ENCODE measurements at regions not wholly inside any gene's neighbourhood (a gene's known extent, or its start where the extent isn't known, plus 50 kb on each side); places are given as distances from the start of the nearest gene placed in this dataset.

DNA sequence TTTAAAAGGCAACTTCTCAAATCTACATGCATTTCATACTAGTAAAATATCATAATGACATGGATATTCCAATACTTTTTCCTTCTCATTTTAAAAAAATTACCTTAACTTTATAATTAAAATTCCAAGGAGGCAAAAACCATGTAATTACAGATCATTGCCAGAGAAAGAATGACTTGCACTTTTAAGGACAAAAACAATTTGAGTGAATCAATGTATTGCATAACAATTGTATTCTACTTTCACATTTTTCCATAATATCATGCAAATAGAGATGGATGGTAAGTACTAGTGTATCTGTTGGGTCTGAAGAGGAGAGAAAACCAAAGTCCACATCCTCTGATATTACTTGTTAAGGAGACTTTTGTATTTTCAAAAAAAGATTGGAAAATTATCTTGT, 89.5 kb upstream of the NCK2 start:
- DNase-seq (ENCODE audit: low read depth), result no peak
- no peak for TF ChIP-seq MAX (IDR thresholded peaks at IDR 0.05; ENCODE audit: low read depth, low read length)
- TF ChIP-seq MYC (IDR thresholded peaks at IDR 0.05; ENCODE audit: low read depth, low read length), result no peak
- TF ChIP-seq POLR2A (IDR thresholded peaks at IDR 0.05; ENCODE audit: extremely low read depth, insufficient read length), result no peak
- no peak overlapping the region for H3K4me3 ChIP-seq (ENCODE audit: low read depth, low read length)

GRCh38 chr2:105654474-105655004, 90.2 kb upstream of the NCK2 start:
- DNase-seq (ENCODE audit: low read depth), result no peak
- no peak for TF ChIP-seq POLR2A (IDR thresholded peaks at IDR 0.05; ENCODE audit: extremely low read depth, insufficient read length)
- TF ChIP-seq MYC (IDR thresholded peaks at IDR 0.05; ENCODE audit: low read depth, low read length), result no peak
- no peak for TF ChIP-seq CTCF (IDR thresholded peaks at IDR 0.05; ENCODE audit: low read depth, low read length)
- TF ChIP-seq MAX (IDR thresholded peaks at IDR 0.05; ENCODE audit: low read depth, low read length), result no peak
- H3K4me3 ChIP-seq (ENCODE audit: low read depth, low read length), result no peak overlapping the region

GRCh38 chr2:105653302-105653701, 91.4 kb upstream of the NCK2 start:
- TF ChIP-seq MAX (IDR thresholded peaks at IDR 0.05; ENCODE audit: low read depth, low read length) (no peak), CTCF (IDR thresholded peaks at IDR 0.05; ENCODE audit: low read depth, low read length) (no peak), POLR2A (IDR thresholded peaks at IDR 0.05; ENCODE audit: extremely low read depth, insufficient read length) (no peak), MYC (IDR thresholded peaks at IDR 0.05; ENCODE audit: low read depth, low read length) (no peak)
- DNase-seq (ENCODE audit: low read depth), result no peak
- H3K4me3 ChIP-seq (ENCODE audit: low read depth, low read length), result no peak overlapping the region

DNA sequence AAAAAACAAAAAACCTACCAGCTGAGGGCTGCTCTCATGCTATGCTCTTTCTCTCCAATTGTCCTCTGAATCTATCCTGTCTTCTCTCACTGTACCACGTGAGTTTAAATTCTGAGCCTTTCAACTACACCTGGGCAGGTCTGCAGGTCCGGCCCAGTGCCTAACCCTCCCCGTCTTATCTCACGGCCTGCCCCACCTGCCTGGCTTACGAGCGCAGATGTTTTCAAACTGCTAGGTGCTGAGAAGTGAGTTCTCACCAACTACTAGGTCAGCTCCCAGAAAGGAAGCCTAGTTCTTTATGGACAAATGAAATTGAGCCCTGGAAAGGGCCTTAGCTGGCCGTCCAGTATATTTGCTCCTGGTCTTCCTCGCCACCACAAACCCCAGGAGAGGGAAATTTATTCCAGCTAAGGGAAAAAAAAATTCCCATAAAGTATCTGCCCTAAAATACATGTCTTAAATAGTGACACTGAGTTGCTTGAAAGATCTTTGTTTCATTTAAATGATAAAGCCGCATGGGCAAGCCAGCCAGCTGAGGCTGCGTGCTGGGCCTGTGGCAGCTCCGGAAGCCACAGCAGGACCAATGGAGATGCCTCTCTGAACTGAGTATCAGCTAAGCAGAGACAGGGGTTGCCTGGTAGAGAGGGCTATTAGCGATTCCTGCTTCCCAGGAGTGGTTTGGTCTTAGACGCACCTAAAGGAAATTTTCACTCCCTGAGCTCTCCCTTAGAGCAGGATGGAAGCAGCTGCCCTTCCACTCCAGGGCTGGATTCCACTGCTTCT, 92.5 kb upstream of the NCK2 start:
- TF ChIP-seq CTCF (IDR thresholded peaks at IDR 0.05; ENCODE audit: low read depth, low read length) (no peak), MYC (IDR thresholded peaks at IDR 0.05; ENCODE audit: low read depth, low read length) (no peak), MAX (IDR thresholded peaks at IDR 0.05; ENCODE audit: low read depth, low read length) (no peak), POLR2A (IDR thresholded peaks at IDR 0.05; ENCODE audit: extremely low read depth, insufficient read length) (no peak)
- no peak overlapping the region for H3K4me3 ChIP-seq (ENCODE audit: low read depth, low read length)
- no peak for DNase-seq (ENCODE audit: low read depth)

GRCh38 chr2:105649534-105649933, 95.2 kb upstream of the NCK2 start:
- no peak for TF ChIP-seq POLR2A (IDR thresholded peaks at IDR 0.05; ENCODE audit: extremely low read depth, insufficient read length)
- H3K4me3 ChIP-seq (ENCODE audit: low read depth, low read length), result no peak overlapping the region
- DNase-seq (ENCODE audit: low read depth), result no peak

GRCh38 chr2:105647731-105648130, 97.0 kb upstream of the NCK2 start:
- DNase-seq (ENCODE audit: low read depth), result no peak
- no peak for TF ChIP-seq POLR2A (IDR thresholded peaks at IDR 0.05; ENCODE audit: extremely low read depth, insufficient read length)
- TF ChIP-seq CTCF (IDR thresholded peaks at IDR 0.05; ENCODE audit: low read depth, low read length), result no peak
- TF ChIP-seq MYC (IDR thresholded peaks at IDR 0.05; ENCODE audit: low read depth, low read length), result no peak
- no peak for TF ChIP-seq MAX (IDR thresholded peaks at IDR 0.05; ENCODE audit: low read depth, low read length)
- H3K4me3 ChIP-seq (ENCODE audit: low read depth, low read length), result no peak overlapping the region

All from NB4 (cell line).